ENCODE measurements at regions not wholly inside any gene's neighbourhood (a gene's known extent, or its start where the extent isn't known, plus 50 kb on each side); places are given as distances from the start of the nearest gene placed in this dataset.

DNA sequence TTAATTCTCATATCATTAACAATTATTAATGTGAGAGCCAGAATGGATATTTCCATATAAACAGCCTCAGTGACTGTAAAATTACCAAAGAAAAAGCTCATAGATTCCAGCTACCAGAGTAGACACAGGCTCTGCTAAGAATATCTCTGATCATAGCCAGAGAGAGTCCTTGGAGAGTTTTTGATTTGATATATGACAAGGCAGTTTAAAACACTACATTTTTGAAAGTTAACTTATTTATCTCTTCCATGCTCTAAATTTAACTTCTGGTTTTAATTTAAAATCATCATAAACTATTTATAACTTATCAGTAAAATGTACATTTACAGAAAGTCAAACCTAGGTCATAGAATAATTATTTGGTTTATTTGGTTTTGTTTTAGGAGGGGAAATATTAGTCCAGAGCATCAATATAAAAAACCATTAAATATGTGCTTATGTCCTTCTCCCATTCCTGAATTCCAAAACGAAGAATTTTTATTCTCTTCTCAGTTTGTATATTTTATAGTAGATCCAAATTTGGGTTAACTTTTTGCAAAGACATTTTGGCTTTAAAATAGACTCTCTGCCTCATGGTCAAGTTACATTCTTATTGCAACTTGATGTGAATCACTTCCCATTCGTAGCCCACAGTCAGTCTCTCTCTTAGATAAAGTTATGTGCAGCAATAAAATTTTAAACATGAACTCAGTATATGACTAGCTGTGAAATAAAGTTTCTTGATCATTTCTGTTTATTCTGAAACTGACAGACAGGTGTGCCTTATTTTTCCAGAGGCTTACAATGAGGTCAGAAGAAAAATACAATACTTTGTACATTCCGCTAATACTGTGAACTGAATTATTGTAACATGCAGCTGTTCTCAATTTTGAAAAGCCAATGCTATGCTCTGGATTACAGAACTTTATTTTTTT is 267.1 kb downstream of the PAPSS1 start:
- Histone ChIP-seq H3K36me3 (ENCODE audit: control insufficient read depth in 2 of 3, insufficient read depth in 3 of 3, low read length in 3 of 3) (no peaks in the 10 kb centered on the region), H3K9me3 (ENCODE audit: control insufficient read depth in 2 of 3, insufficient read depth in 1 of 3, low read length in 3 of 3) (no peaks in the 10 kb centered on the region), H3K9ac (ENCODE audit: low read length in 3 of 3) (no peak overlapping the region), H3K4me1 (ENCODE audit: control insufficient read depth in 2 of 3, insufficient read depth in 2 of 3, low read depth in 1 of 3, low read length in 3 of 3) (no peaks in the 10 kb centered on the region), H3K27me3 (ENCODE audit: control insufficient read depth, insufficient read depth, low read length) (no peaks in the 10 kb centered on the region), H3K27ac (ENCODE audit: low read depth in 2 of 2, low read length in 2 of 2) (no peak overlapping the region), H3K4me3 (ENCODE audit: low read length in 3 of 3) (no peak overlapping the region)
- FAIRE-seq (no peak), DNase-seq (no peak)
- intact Hi-C loops (cut with DNase I) = no loop called here
- TF ChIP-seq, protein P1, sequence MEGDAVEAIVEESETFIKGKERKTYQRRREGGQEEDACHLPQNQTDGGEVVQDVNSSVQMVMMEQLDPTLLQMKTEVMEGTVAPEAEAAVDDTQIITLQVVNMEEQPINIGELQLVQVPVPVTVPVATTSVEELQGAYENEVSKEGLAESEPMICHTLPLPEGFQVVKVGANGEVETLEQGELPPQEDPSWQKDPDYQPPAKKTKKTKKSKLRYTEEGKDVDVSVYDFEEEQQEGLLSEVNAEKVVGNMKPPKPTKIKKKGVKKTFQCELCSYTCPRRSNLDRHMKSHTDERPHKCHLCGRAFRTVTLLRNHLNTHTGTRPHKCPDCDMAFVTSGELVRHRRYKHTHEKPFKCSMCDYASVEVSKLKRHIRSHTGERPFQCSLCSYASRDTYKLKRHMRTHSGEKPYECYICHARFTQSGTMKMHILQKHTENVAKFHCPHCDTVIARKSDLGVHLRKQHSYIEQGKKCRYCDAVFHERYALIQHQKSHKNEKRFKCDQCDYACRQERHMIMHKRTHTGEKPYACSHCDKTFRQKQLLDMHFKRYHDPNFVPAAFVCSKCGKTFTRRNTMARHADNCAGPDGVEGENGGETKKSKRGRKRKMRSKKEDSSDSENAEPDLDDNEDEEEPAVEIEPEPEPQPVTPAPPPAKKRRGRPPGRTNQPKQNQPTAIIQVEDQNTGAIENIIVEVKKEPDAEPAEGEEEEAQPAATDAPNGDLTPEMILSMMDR (IDR thresholded peaks at IDR 0.05; ENCODE audit: borderline replicate concordance, extremely low read depth, insufficient read depth) = no peak

DNA sequence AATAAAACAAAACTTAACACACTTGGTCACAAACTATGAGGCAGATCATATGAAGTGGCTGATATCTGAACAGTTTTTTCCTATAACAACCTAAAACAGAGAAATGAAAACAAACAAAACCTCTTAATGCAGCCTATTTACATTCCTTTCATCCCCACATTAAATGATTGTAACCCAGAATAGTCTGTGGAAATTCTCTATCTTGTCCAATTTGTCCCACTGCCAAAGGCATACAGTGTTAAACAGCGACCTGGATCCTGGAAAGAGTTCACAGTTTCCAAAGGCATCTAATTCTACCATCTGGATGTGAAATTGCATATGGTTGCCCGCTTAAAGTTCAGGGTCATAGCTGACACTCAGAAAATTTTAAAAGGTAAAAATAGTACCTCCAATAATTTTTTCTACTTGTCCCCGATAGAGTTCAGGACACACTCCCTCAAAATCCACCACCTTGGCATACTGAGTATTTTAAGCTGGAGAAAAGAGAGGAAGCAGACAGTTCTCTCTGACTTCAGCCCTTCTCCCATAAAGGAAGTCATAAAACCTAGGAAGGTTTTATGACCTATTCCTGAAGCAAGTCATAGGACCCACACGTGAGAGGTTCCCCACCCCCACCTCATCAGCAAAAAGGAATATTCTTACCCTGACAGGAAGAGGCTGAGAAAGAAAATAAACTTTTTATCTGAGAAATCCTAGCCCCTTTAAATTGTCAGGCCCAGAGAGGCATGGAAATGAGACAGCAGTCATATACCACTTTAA is 270.2 kb downstream of the PAPSS1 start:
- no peak overlapping the region for H3K9ac ChIP-seq (ENCODE audit: low read length in 3 of 3)
- TF ChIP-seq, protein P1 (IDR thresholded peaks at IDR 0.05; ENCODE audit: borderline replicate concordance, extremely low read depth, insufficient read depth) = no peak
- H3K27ac ChIP-seq (ENCODE audit: low read depth in 2 of 2, low read length in 2 of 2) = no peak overlapping the region
- H3K4me1 ChIP-seq (ENCODE audit: control insufficient read depth in 2 of 3, insufficient read depth in 2 of 3, low read depth in 1 of 3, low read length in 3 of 3) = no peaks in the 10 kb centered on the region
- DNase-seq (no peak), FAIRE-seq (no peak)
- no peaks in the 10 kb centered on the region for H3K36me3 ChIP-seq (ENCODE audit: control insufficient read depth in 2 of 3, insufficient read depth in 3 of 3, low read length in 3 of 3)
- H3K27me3 ChIP-seq (ENCODE audit: control insufficient read depth, insufficient read depth, low read length) = no peaks in the 10 kb centered on the region
- no peaks in the 10 kb centered on the region for H3K9me3 ChIP-seq (ENCODE audit: control insufficient read depth in 2 of 3, insufficient read depth in 1 of 3, low read length in 3 of 3)
- no peak overlapping the region for H3K4me3 ChIP-seq (ENCODE audit: low read length in 3 of 3)
- intact Hi-C loops (cut with DNase I) = no loop called here

DNA sequence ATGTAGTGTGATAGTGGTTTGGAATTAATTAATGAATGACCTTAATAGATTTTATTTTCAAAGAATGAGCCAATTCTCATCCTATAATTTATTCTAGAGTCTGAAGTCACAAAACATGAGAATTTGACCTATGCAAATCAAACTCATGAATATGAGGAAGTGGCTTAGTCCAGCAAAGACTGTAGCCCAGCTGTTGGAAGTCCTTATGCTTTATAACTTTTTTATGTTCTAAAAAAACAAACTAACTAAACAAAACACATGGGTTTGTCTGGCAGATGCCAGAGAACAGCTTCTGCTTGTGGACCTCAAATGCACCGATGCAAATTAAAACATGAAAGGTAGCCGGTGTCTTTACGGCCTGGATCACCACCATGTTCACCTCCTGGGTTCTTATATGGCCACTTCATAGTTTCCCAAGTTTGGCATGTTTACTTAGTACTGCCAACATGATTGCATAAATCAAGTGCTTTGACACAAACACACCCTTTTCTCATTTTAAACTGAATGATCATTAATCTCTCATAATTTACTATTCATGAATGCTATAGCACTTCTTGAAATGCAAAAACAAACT is 277.4 kb downstream of the PAPSS1 start:
- DNase-seq (peak in 2 of 5 donors; percentile 20 to 40), FAIRE-seq (no peak)
- intact Hi-C loops (cut with DNase I) = no loop called here
- Histone ChIP-seq H3K27ac (ENCODE audit: low read depth in 2 of 2, low read length in 2 of 2) (no peak overlapping the region), H3K9ac (ENCODE audit: low read length in 3 of 3) (no peak overlapping the region), H3K9me3 (ENCODE audit: control insufficient read depth in 2 of 3, insufficient read depth in 1 of 3, low read length in 3 of 3) (no peaks in the 10 kb centered on the region), H3K4me1 (ENCODE audit: control insufficient read depth in 2 of 3, insufficient read depth in 2 of 3, low read depth in 1 of 3, low read length in 3 of 3) (no peaks in the 10 kb centered on the region), H3K4me3 (ENCODE audit: low read length in 3 of 3) (no peak overlapping the region), H3K36me3 (ENCODE audit: control insufficient read depth in 2 of 3, insufficient read depth in 3 of 3, low read length in 3 of 3) (no peaks in the 10 kb centered on the region), H3K27me3 (ENCODE audit: control insufficient read depth, insufficient read depth, low read length) (no peaks in the 10 kb centered on the region)
- TF ChIP-seq, protein P1 (IDR thresholded peaks at IDR 0.05; ENCODE audit: borderline replicate concordance, extremely low read depth, insufficient read depth) = no peak

Data from kidney (tissue), 13 donors.